Fibroblast of pulmonary artery (primary cell): ENCODE measurements at regions not wholly inside any gene's neighbourhood (a gene's known extent, or its start where the extent isn't known, plus 50 kb on each side); places are given as distances from the start of the nearest gene placed in this dataset.

ENCODE experiments used
- DNase-seq: peaks from one replicate; pipeline ENCODE4 v3.0.0-alpha.2; 2010; ENCODE audit warnings: low read depth
- H3K4me3 ChIP-seq: replicated peaks from 2 replicates; pipeline ENCODE4 v1.5.1; 2011; ENCODE audit warnings: low read depth, mild to moderate bottlenecking, control low read depth, low read length, moderate library complexity
- TF ChIP-seq, protein P1 (sequence below): IDR thresholded peaks from 2 replicates; pipeline ENCODE4 v1.5.1; 2011; ENCODE audit warnings: mild to moderate bottlenecking, control low read depth, low read length, inconsistent platforms; ENCODE audit errors: missing control alignments

- no peak for DNase-seq
- H3K4me3 ChIP-seq: no peak overlapping the region
- TF ChIP-seq, protein P1, sequence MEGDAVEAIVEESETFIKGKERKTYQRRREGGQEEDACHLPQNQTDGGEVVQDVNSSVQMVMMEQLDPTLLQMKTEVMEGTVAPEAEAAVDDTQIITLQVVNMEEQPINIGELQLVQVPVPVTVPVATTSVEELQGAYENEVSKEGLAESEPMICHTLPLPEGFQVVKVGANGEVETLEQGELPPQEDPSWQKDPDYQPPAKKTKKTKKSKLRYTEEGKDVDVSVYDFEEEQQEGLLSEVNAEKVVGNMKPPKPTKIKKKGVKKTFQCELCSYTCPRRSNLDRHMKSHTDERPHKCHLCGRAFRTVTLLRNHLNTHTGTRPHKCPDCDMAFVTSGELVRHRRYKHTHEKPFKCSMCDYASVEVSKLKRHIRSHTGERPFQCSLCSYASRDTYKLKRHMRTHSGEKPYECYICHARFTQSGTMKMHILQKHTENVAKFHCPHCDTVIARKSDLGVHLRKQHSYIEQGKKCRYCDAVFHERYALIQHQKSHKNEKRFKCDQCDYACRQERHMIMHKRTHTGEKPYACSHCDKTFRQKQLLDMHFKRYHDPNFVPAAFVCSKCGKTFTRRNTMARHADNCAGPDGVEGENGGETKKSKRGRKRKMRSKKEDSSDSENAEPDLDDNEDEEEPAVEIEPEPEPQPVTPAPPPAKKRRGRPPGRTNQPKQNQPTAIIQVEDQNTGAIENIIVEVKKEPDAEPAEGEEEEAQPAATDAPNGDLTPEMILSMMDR: no peak
Observed at GRCh38 chr1:69284508-69284907, 283.2 kb upstream of the LRRC7 start.

GRCh38 chr1:69288416-69288815 lies 279.3 kb upstream of the LRRC7 start:
- DNase-seq: no peak
- no peak overlapping the region for H3K4me3 ChIP-seq
- TF ChIP-seq, protein P1: no peak

DNA sequence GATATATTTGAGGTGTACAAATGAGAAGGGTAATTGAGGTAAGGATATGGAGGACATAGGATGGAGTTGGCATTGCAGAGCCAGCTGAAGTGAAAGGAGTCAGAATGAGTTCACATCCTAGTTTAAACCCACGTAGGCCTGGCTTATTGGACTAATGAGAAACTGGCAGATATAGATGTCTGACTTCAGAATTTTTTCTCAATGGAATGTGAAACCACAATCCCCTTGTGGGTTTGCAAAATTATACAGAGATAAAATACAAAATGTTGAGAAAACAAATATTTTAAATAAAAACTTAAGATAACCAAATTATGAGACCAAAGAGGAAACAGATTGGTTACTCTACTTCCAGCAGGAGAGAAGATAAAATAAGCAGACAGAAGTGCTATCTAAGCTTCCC lies 277.4 kb upstream of the LRRC7 start:
- TF ChIP-seq, protein P1: no peak
- H3K4me3 ChIP-seq: no peak overlapping the region
- DNase-seq: peak; percentile 30

GRCh38 chr1:69291541-69291940 lies 276.2 kb upstream of the LRRC7 start:
- H3K4me3 ChIP-seq: no peak overlapping the region
- TF ChIP-seq, protein P1: no peak
- no peak for DNase-seq

GRCh38 chr1:69292833-69293232 lies 274.9 kb upstream of the LRRC7 start:
- TF ChIP-seq, protein P1: no peak
- DNase-seq: no peak
- H3K4me3 ChIP-seq: no peak overlapping the region

GRCh38 chr1:69294171-69294570 lies 273.6 kb upstream of the LRRC7 start:
- TF ChIP-seq, protein P1: no peak
- DNase-seq: no peak
- H3K4me3 ChIP-seq: no peak overlapping the region

DNA sequence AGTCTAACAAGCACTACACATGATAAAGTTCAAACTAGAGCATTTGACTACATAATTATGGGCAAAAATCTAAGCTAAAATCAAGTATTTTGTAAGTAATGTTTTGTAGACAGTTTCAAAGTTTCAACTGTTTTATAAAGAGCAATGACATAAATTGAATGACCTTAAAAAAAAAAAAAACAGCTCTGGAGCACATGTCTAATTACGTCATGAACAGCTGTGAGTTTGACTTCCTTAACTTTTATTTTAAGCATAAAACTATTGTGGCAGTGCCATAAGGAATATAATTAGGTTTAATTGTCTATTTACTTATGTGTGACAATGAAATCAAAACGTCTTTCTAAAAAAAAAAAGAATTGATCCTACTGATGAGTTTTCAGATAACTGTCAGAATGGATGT lies 272.5 kb upstream of the LRRC7 start:
- TF ChIP-seq, protein P1: no peak
- DNase-seq: no peak
- no peak overlapping the region for H3K4me3 ChIP-seq
